Adrenal gland (tissue), 9 donors: ENCODE measurements at regions not wholly inside any gene's neighbourhood (a gene's known extent, or its start where the extent isn't known, plus 50 kb on each side); places are given as distances from the start of the nearest gene placed in this dataset.

ENCODE experiments used
- DNase-seq, 7 donors: peaks; one replicate each; pipeline ENCODE4 v3.0.0-alpha.2; 2019 to 2020
- H3K27ac ChIP-seq, 5 donors: fragments of 200-600 bp; sonication (generic) in 4 of 5; 1 replicate in 3 of 5; 2 replicates in 2 of 5; pipeline versions ENCODE4 v1.5.1 to v1.8.0; 2016 to 2020; ENCODE audit warnings: mild to moderate bottlenecking in 1 of 5
- H3K27me3 ChIP-seq: fragments of 200-600 bp; 2 replicates; pipeline ENCODE4 v1.8.0; 2021
- H3K36me3 ChIP-seq, 2 donors: fragments of 200-600 bp; replicated peaks in 1 of 2; 1 replicate in 1 of 2; 2 replicates in 1 of 2; pipeline versions ENCODE4 v1.5.1 to v1.8.0; 2018 to 2022
- H3K4me1 ChIP-seq, 2 donors: fragments of 200-600 bp; replicated peaks in 1 of 2; 1 replicate in 1 of 2; 2 replicates in 1 of 2; pipeline versions ENCODE4 v1.5.1 to v1.8.0; 2018 to 2021
- H3K4me3 ChIP-seq, 4 donors: fragments of 200-600 bp; sonication (generic) in 3 of 4; one replicate each; pipeline ENCODE4 v1.5.1; 2016 to 2018
- H3K9me3 ChIP-seq, 3 donors: fragments of 200-600 bp; sonication (generic) in 1 of 3; replicated peaks in 1 of 3; 1 replicate in 2 of 3; 2 replicates in 1 of 3; pipeline versions ENCODE4 v1.5.1 to v1.8.0; 2016 to 2021
- CTCF ChIP-seq, 6 experiments: fragments of 450-650 bp in 4 of 6; fragments of 200-600 bp in 2 of 6; sonication (generic) in 1 of 6; IDR thresholded peaks; 1 replicate in 5 of 6; 2 replicates in 1 of 6; pipeline versions ENCODE4 v1.5.1 to v1.8.0; 2016 to 2021; ENCODE audit warnings: antibody characterized with exemption in 6 of 6, mild to moderate bottlenecking in 2 of 6, moderate library complexity in 1 of 6
- POLR2A ChIP-seq, 2 donors: fragments of 450-650 bp; IDR thresholded peaks; one replicate each; pipeline ENCODE4 v1.6.1; 2017; ENCODE audit warnings: antibody characterized with exemption in 2 of 2, mild to moderate bottlenecking in 2 of 2, moderate library complexity in 1 of 2
- WGBS, 4 donors: extraction: QIAGEN DNeasy Blood & Tissue Kit in 2 of 4; methylation state at CpG; one replicate each; pipeline versions ENCODE4 v1.1.5 to v1.1.7; 2013 to 2017; 5-methylcytosine and 5-hydroxymethylcytosine counted together
- intact Hi-C, 2 donors: fragments of 100-400 bp; cut with DNase I; formaldehyde crosslinking; loops; one replicate each; pipeline versions ENCODE4 v1.14.1 to v1.15.0; 2022 to 2023
- donor health status: healthy with polysubstance abuse.
- donor health status: Bipolar disorder and iron deficiency.
- donor health status: DM: yes; HTN: yes; CAD: no.
- donor health status: DM: no; HTN: no; CAD: no.
- donor health status: DM: no; HTN: no; CAD: no.

- no peaks in the 10 kb centered on the region for H3K27me3 ChIP-seq
- no peaks in the 10 kb centered on the region for H3K36me3 ChIP-seq
- WGBS, 4 donors, result 60 to 68% (median 64%) methylated on average over 4 of the region's 4 CpGs
- no peak for DNase-seq
- no peak overlapping the region for H3K27ac ChIP-seq
- no peaks in the 10 kb centered on the region for H3K9me3 ChIP-seq
- H3K4me1 ChIP-seq, result no peaks in the 10 kb centered on the region
- no peak overlapping the region for H3K4me3 ChIP-seq
- no peak for TF ChIP-seq POLR2A (IDR thresholded peaks at IDR 0.05)
- TF ChIP-seq CTCF (IDR thresholded peaks at IDR 0.05), result no peak
- intact Hi-C loops, result no loop called here
These were observed 188.3 kb downstream of the MIB1 start for GRCh38 chr18:21928925-21929324.

GRCh38 chr18:21930177-21930576 lies 189.6 kb downstream of the MIB1 start:
- H3K27me3 ChIP-seq, result no peaks in the 10 kb centered on the region
- H3K9me3 ChIP-seq, result no peaks in the 10 kb centered on the region
- H3K4me1 ChIP-seq, result no peaks in the 10 kb centered on the region
- intact Hi-C loops, result no loop called here
- peak in 6 of 7 donors; percentile 11 to 67 (median 29) for DNase-seq
- TF ChIP-seq CTCF (IDR thresholded peaks at IDR 0.05) (no peak), POLR2A (IDR thresholded peaks at IDR 0.05) (no peak)
- H3K4me3 ChIP-seq, result no peak overlapping the region
- WGBS, 4 donors, result 56 to 64% (median 61%) methylated on average over 6 of the region's 6 CpGs
- H3K36me3 ChIP-seq, result no peaks in the 10 kb centered on the region
- H3K27ac ChIP-seq, result no peak overlapping the region

GRCh38 chr18:21933931-21934765 lies 193.6 kb downstream of the MIB1 start:
- Histone ChIP-seq H3K27me3 (no peaks in the 10 kb centered on the region), H3K9me3 (no peaks in the 10 kb centered on the region), H3K36me3 (no peaks in the 10 kb centered on the region), H3K27ac (no peak overlapping the region), H3K4me3 (no peak overlapping the region), H3K4me1 (no peaks in the 10 kb centered on the region)
- intact Hi-C loops, result no loop called here
- no peak for DNase-seq
- 88 to 90% (median 90%) methylated on average over 8 to 10 of the region's 10 CpGs for WGBS, 4 donors
- no peak for TF ChIP-seq POLR2A (IDR thresholded peaks at IDR 0.05)
- TF ChIP-seq CTCF (IDR thresholded peaks at IDR 0.05), result no peak

- intact Hi-C loops, result no loop called here
- Histone ChIP-seq H3K36me3 (no peaks in the 10 kb centered on the region), H3K27me3 (no peaks in the 10 kb centered on the region), H3K27ac (no peak overlapping the region), H3K4me1 (no peaks in the 10 kb centered on the region), H3K4me3 (no peak overlapping the region), H3K9me3 (no peaks in the 10 kb centered on the region)
- 78 to 97% (median 86%) methylated on average over 4 of the region's 4 CpGs for WGBS, 4 donors
- no peak for DNase-seq
- TF ChIP-seq CTCF (IDR thresholded peaks at IDR 0.05) (no peak), POLR2A (IDR thresholded peaks at IDR 0.05) (no peak)
These were observed 194.1 kb downstream of the MIB1 start for GRCh38 chr18:21934766-21935015.
